HT-29 (cell line): ENCODE measurements at regions not wholly inside any gene's neighbourhood (a gene's known extent, or its start where the extent isn't known, plus 50 kb on each side); places are given as distances from the start of the nearest gene placed in this dataset.
A peak's percentile ranks its signal among the peaks of the same experiment; 100 is the strongest.
"Not testable (repeated sequence)": the region's sequence is repeated elsewhere in the genome, so short reads cannot be mapped to it uniquely, and the experiment has no call there.

Source experiments
- DNase-seq: peaks from one replicate; pipeline ENCODE4 v3.0.0-alpha.2; 2015; ENCODE audit warnings: low spot score

DNA sequence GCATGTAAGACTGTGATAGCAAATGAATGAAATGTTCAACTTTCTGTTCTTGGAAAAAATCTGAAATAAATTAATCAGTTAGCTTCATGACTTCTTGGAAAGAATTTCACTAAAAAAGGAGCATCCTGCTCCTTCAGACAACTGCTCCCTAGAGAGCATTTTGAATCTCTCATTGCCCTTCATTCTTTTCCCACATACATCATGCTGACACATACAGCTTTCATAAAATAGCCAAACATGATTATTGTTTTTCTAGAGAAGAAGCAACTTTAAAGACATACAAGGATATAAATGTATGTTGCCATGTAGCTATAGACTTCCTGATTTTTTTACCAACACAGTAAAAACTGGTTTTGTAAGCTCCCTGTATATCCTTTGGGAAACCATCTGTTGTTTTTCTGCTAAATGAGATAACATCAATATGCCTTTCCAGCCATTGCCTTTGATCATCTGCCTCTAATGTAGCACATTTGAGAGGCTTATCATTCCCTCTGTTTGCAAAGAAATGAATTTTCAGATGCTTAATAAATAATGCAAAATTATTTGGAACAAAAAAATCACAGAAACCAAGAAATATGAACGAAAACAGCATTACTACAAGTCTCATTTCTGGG, 248.2 kb upstream of the GPR149 start:
- no peak for DNase-seq

DNA sequence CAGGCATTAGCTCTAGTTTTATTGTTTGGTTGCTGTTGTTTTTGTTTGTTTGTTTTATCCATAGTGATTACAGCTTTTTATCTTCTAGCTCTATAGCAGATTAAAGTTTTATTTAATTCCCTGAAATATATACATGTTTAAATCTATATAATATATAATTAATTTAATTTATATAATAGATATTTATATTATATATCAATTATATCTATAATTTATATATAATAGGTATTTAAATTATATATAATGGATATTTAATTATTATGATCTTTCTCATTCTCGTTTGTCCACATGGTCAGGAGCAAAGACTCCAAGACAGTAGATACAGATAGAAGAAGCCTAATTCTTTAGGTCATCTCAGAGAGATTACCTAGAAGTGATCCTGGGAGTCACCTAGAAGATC, 238.8 kb upstream of the GPR149 start:
- DNase-seq: no peak

GRCh38 chr3:154668187-154668586, 238.2 kb upstream of the GPR149 start:
- no peak for DNase-seq

GRCh38 chr3:154666542-154666941, 236.6 kb upstream of the GPR149 start:
- DNase-seq: no peak

- DNase-seq: no peak
These were observed 234.7 kb upstream of the GPR149 start for GRCh38 chr3:154664714-154665113.

GRCh38 chr3:154662851-154663250, 232.9 kb upstream of the GPR149 start:
- no peak for DNase-seq

- DNase-seq: no peak
These were observed 230.8 kb upstream of the GPR149 start for GRCh38 chr3:154660811-154661210.

GRCh38 chr3:154658000-154658399, 228.0 kb upstream of the GPR149 start:
- DNase-seq: no peak

GRCh38 chr3:154657218-154657617, 227.2 kb upstream of the GPR149 start:
- no peak for DNase-seq

DNA sequence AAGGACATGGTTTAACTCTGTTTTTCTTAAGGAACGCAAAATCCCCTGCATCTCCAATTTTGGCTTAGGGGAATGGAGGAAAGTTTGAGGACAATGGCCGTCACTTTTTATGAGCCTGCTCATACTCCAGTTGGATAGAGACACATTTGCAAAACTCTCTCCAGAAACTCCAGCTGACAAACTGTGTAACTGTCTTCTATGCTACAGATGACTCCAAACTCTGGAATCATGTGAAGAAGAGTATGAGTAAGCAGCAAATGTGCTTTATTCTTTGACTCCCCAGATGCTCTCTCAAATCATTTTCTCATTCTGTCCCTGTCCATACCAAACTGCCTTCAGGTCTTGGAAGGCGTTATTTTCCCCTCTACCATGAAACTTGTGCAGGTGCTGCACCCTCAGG, 226.5 kb upstream of the GPR149 start:
- DNase-seq: no peak

DNA sequence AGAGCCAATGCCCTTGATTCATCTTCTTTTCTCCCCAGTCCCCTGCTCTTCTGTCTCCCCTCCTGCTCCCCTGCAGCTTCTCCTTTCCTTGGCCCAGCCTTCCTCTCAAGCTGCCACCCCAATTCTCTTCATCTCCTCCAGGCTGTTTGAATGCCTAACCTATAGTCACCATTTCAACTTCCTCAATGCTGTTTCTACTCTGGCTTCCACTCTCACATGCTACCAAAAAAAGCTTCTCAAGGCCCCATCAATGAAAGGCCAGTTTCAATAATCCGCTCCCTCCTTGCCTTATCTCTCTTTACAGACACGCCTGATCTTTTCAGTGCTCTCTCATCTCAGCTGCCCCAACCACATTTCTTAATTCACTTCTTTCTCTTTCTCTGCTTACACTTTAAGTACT, 212.2 kb upstream of the GPR149 start:
- no peak for DNase-seq

DNA sequence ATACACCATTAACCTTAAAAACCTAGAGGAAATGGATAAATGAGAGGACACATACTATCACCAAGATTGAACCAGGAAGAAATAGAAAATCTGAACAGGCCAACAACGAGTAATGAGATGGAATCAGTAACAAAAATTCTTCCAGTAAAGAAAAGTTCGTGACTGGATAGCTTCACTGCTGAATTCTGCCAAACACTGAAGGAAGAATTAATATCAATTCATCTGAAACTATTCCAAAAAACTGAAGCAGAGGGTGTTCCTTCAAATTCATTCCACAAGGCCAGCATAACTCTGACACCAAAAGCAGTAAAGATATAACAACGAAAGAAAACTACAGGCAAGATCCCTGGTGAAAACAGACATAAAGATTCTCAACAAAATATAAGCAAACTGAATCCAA, 195.8 kb upstream of the GPR149 start:
- no peak for DNase-seq

DNA sequence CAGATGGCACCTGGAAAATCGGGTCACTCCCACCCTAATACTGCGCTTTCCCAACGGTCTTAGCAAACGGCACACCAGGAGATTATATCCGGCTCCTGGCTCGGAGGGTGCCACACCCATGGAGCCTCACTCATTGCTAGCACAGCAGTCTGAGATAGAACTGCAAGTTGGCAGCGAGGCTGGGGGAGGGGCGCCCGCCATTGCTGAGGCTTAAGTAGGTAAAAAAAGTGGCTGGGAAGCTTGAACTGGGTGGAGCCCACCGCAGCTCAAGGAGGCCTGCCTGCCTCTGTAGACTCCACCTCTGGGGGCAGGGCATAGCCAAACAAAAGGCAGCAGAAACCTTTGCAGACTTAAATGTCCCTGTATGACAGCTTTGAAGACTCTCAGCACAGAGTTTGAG, 189.6 kb upstream of the GPR149 start:
- DNase-seq: not testable (repeated sequence)

DNA sequence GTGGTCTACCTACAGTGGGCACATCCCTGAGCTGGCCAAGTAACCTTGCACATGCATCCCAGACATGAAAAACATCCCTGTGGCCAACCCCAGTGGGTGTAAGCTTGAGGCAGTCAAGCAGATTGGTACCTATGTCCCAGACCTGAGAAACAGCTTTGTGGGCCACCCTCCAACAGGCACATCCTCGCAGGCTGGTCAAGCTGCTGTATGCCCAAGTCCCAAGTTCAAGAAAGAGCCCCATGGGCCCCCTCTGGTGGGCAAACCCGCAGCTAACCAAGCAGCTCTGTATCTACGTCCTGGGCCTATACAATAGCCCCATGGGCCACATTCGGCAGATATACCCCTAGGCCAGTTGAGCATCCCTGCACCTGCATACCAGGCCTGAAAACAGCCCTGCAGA, 186.3 kb upstream of the GPR149 start:
- peak; percentile 10 for DNase-seq

DNA sequence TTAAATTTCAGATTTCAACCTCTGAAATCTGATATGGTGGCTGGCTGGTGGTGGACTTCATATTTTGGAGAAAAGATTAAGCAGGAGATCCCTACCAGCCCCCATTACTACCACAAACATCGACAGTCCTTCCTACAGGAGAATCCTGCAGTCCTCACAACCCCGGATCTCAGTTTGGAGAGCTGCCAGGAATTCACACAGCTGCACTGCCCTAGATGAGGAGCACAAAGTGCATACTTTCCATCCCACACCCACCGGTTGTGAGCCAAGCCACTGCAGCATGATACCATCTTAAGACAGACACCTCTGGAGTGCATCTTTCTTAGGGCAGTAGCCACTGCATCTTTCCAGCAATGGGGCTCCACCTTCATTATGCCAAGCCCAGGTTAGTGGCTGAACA, 185.5 kb upstream of the GPR149 start:
- DNase-seq: peak; percentile 36

DNA sequence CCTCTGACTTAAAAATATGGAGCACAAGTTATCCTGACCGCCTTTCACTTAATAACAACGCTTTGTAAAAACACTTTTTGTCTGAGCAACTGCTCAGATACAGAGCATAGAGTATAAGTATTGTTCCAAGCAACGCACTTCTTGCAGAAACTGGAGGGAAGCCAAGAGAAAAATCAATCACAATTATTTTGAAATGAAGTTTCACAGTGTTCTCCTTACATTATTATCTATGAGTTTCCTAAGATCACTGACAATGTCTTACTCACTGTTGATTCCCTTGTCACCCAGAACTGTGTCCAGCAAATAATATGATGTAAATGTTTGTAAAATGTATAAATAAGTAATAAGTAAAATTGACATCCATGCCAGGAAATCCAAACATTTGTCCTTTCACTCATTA, 184.6 kb upstream of the GPR149 start:
- no peak for DNase-seq

DNA sequence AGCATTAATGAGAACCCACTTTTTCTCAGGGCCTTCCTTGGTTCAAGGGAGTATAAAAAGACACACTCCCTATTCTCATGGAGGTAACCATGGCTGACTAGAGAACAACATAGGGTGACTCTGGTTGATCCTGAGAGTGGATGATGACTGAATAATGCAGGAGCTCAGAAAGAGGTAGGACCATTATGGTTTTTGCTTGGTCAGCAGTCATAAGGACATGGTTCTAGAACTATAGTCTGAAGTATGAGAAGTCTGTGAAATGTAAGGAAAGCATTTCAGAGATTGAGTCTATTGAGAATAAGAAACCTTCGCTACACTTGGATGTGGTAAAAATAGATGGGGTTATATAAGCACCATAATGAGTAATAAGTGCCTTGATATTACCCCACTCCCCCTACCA, 184.1 kb upstream of the GPR149 start:
- DNase-seq: no peak

DNA sequence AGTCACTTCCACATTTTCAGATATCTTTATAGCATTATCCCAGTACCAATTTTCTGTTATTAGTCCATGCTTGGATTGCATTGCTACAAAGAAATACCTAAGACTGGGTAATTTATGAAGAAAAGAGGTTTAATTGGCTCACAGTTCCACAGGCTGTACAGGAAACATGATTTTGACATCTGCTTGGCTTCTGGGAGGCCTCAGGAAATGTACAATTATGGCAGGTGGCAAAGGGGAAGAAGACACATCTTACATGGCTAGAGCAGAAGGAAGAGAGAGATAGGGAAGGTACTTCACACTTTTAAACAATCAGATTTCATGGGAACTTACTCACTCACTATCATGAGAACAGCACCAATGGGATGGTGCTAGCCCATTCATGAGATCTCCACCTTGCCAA, 172.3 kb upstream of the GPR149 start:
- no peak for DNase-seq

DNA sequence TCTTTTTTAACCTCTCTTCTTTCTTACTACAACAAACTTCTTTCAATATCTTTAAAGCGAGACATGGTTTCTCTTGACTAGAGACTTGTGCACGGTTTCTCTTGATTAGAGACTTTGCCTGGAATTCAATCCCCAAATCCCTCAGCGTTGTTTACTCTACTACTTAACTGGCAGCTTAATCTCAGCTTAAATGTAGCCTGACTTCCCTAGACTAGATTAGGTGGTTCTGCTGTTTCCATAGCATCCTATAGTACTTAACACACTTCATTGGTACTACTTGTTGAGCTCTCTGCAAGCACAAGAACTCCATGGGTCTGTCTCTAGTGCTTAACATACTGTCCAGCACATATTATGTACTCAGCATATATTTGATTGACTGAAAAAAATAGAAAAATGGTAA, 168.2 kb upstream of the GPR149 start:
- no peak for DNase-seq

DNA sequence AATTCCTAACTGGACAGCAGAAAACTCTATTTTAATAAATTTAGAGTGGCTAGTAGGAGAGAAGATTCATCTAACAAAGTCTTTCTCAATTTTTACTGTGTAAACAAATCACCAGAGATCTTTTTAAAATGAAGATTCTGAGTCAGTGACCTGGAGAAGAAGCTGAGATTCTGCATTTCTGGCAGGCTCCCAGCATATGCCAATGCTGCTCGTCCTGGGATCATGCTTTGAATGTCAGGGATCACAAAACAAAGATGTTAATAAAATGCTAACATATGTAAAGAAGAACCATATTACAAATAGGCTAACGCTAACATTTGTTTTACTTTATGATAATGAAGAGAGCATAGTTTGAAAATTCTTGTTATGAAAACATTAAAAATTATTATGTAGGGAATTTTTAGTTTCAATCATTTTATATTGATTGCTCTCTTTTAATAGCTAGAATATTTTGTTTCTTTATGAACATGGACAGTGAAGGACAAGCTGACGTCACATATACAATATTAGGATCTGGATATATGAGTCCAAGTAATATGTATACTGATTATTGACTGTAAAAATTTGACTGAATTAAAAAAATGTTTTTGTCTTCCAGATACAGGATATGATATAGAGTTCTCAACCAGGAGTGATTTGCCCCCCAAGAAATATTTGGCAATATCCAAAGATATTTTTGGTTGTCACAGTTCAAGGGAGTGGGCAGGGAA, 160.8 kb upstream of the GPR149 start:
- DNase-seq: no peak

GRCh38 chr3:154588831-154589230, 158.8 kb upstream of the GPR149 start:
- no peak for DNase-seq

DNA sequence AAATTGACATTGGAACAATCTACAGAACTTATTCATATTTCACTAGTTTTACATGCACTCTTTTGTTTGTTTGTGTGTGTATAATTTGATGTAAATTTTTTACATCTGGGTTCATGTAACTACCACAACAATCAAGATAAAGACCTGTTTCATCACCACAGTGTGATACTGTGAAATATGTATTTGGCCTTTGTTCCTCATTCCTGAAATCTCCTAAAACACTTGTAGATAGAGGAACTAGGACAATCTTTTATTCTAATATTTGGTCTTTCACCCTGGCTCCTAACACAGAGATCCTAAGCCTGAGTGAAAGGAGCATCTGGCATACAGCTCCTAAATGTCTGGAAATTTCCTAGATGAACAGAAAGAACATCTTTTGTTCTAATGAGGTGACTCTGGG, 155.0 kb upstream of the GPR149 start:
- no peak for DNase-seq

DNA sequence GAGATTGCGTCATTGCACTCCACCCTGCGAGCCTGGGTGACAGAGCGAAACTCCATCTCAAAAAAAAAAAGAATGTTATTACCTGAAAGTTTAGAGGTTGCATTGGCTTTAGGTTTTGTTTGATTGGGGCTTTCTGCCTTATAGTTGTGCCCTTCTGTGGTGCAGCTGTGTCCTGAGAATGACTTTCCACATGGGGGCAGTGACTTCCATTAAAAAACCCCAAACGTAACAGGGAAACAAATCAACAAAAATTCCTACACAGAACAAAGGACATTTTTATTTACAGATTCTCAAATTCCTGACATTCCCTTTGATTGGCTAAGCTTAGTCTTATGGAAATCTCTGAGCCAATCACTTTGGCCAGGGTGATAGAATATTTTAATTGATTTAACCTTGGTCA, 154.1 kb upstream of the GPR149 start:
- DNase-seq: peak; percentile 13
